Skeletal muscle satellite cell (primary cell): ENCODE measurements at regions not wholly inside any gene's neighbourhood (a gene's known extent, or its start where the extent isn't known, plus 50 kb on each side); places are given as distances from the start of the nearest gene placed in this dataset.
A peak's percentile ranks its signal among the peaks of the same experiment; 100 is the strongest.

Experiments used
- H3K27me3 ChIP-seq: 2 replicates; pipeline ENCODE4 v1.7.0; 2013; ENCODE audit warnings: low read length; ENCODE audit not compliant: control insufficient read depth, insufficient read depth
- H3K36me3 ChIP-seq: 2 replicates; pipeline ENCODE4 v1.7.0; 2013; ENCODE audit warnings: mild to moderate bottlenecking, control low read depth, low read length; ENCODE audit not compliant: insufficient read depth
- H3K4me1 ChIP-seq: 2 replicates; pipeline ENCODE4 v1.7.0; 2013; ENCODE audit warnings: low read length; ENCODE audit not compliant: control insufficient read depth, insufficient read depth
- H3K4me2 ChIP-seq: 2 replicates; pipeline ENCODE4 v1.7.0; 2013; ENCODE audit warnings: mild to moderate bottlenecking, low read length
- H3K4me3 ChIP-seq: 2 replicates; pipeline ENCODE4 v1.7.0; 2013; ENCODE audit warnings: low read length
- H3K9ac ChIP-seq: 2 replicates; pipeline ENCODE4 v1.7.0; 2013; ENCODE audit warnings: mild to moderate bottlenecking, low read depth, low read length, moderate library complexity
- H3K9me3 ChIP-seq: replicated peaks from 2 replicates; pipeline ENCODE4 v1.7.0; 2013; ENCODE audit warnings: mild to moderate bottlenecking, control low read depth, low read length

DNA sequence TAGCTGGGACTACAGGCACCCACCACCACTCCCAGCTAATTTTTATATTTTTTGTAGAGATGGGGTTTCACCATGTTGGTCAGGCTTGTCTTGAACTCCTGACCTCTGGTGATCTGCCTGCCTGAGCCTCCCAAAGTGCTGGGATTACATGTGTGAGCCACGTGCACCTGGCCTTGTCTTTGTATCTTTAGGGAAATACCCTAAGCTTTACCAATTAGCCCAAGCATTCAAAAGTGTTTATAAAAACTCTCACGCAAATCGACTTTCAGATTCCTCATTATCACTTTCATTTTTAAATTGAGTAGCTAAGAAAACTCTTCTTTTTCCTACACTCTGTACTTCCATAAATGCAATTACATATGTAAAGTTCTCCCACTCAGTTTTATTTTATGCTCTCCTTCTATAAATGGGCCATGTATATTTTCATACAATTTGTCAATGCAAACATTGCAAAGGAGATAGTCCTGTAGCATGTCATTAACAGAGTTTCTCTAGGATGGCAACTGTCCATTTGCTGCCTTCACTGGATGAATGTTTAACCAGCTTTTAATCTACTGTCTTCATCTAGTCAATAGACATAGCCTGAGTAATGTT is 326.2 kb upstream of the LRATD1 start:
- Histone ChIP-seq H3K4me2 (no peak overlapping the region), H3K9me3 (no peaks in the 10 kb centered on the region), H3K36me3 (no peaks in the 10 kb centered on the region), H3K4me1 (no peaks in the 10 kb centered on the region), H3K27me3 (no peaks in the 10 kb centered on the region), H3K9ac (no peak overlapping the region), H3K4me3 (no peak overlapping the region)

DNA sequence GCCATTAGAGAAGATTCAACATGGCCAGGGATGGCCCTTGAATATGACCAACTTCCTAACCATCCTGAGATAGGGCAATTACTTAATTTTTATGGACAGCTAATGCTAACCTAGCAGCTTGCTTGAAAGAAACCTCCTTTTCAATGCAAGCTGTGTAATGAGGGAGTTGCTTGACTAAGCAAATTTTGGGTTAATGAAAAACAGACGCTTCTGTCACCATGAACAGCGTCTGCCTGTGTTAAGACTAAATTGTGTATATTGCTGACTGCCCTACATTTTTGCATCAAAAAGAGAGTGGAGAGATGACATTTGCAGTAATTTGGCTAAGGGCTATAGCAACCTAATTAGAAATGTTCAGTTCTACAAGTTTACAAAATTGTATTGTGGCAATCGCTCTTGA is 319.2 kb upstream of the LRATD1 start:
- Histone ChIP-seq H3K9ac (no peak overlapping the region), H3K4me1 (no peaks in the 10 kb centered on the region), H3K27me3 (no peaks in the 10 kb centered on the region), H3K4me2 (no peak overlapping the region), H3K4me3 (no peak overlapping the region), H3K36me3 (no peaks in the 10 kb centered on the region), H3K9me3 (no peaks in the 10 kb centered on the region)

DNA sequence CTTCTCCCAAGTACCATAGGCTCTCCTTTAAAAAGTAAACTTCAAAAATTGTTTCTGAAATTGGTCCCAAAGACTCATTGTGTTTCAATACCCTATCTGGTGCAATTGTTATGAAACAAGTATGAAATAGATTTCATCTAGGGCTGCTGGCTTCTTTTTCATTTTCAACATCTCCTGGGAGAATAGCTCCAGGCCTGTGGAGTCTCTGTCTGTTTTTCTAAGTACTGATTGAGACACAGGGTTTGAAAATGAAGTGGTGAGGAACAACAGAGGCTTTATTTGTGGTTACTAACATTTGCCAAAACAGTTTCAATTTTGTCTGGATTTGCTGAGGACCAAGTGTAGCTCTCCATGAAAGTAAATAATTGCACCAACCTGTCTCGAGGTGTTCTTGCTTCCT is 315.9 kb upstream of the LRATD1 start:
- Histone ChIP-seq H3K9me3 (no peaks in the 10 kb centered on the region), H3K4me1 (no peaks in the 10 kb centered on the region), H3K36me3 (no peaks in the 10 kb centered on the region), H3K27me3 (no peaks in the 10 kb centered on the region), H3K4me3 (no peak overlapping the region), H3K9ac (no peak overlapping the region), H3K4me2 (no peak overlapping the region)

DNA sequence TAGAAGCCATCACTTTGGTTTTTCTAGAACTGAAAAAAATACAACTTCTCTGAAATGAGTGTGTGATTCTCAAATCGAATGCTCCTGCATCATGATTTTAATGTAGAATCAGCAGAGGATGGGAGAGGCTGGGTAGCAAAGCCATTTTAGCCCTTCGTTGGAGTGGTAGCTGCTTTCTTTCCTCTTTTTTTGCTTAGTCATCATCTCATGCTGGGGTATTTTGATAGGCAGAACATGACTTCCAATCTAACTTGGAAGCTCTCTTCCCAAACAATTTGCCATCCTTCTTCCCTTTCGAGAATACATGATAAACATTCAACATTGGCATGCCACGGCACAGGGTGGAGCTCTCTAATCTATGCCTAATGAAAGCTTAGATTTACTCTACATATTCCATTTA is 311.2 kb upstream of the LRATD1 start:
- Histone ChIP-seq H3K27me3 (no peaks in the 10 kb centered on the region), H3K4me2 (no peak overlapping the region), H3K4me1 (no peaks in the 10 kb centered on the region), H3K4me3 (no peak overlapping the region), H3K36me3 (no peaks in the 10 kb centered on the region), H3K9ac (no peak overlapping the region), H3K9me3 (no peaks in the 10 kb centered on the region)

DNA sequence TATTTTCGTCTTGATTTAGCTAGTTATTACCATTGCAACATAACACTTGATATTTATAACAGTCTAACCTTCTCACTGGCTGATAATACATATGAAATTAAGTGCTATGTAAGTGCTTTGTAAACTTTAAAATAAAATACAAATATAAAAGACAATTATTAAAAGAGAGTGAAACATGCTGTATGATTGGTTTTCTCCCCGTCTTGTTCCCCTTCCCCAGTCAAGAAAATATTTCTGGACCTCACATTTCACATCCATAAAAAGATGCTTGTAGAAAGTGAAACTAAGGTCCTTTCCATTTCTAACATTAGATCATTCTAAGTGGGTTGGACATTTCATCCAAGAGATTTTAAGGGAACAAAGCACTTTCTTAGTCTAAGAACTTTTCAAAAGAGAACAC is 310.2 kb upstream of the LRATD1 start:
- Histone ChIP-seq H3K4me3 (no peak overlapping the region), H3K4me2 (peak overlapping the region; percentile 42), H3K9ac (no peak overlapping the region), H3K9me3 (no peaks in the 10 kb centered on the region), H3K4me1 (no peaks in the 10 kb centered on the region), H3K27me3 (no peaks in the 10 kb centered on the region), H3K36me3 (no peaks in the 10 kb centered on the region)

DNA sequence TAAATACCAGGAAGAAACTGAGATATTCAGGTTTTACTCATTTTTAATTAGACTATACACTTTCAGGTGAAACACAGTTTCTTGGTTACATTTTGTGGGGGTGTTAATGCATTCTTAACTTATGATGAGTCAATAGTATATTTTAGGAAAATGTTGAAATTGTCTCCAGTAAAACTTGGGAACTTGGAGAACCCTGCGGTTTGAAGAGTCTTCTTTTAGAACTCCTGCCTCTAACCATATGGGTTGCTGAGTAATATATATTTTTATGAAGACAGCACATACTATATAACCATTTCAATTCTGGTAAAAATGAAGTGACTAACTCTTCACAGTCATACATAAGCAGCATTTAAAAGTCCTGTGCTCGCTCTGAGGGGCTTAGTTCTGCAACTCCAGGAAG is 308.2 kb upstream of the LRATD1 start:
- no peaks in the 10 kb centered on the region for H3K27me3 ChIP-seq
- no peaks in the 10 kb centered on the region for H3K4me1 ChIP-seq
- H3K4me3 ChIP-seq, result no peak overlapping the region
- no peak overlapping the region for H3K4me2 ChIP-seq
- H3K9me3 ChIP-seq, result no peaks in the 10 kb centered on the region
- H3K36me3 ChIP-seq, result no peaks in the 10 kb centered on the region
- no peak overlapping the region for H3K9ac ChIP-seq

DNA sequence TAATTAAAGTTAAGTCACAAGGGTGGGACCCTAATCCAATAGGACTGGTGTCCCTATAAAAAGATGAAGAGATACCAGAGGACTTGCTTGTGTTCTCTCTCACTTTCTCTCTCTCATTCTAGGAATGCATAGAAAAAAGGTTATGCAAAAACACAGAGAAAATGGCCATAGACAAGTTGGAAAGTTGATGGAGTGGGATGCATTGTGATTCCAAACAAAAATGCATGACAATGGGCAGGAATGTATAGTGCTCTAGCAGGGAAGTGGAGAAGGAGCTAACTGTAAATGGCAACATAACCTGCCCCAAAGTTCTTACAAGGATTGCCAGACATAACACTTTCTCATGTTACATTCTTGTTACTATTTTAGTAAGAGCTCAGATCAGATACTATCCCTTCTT is 301.6 kb upstream of the LRATD1 start:
- Histone ChIP-seq H3K4me1 (no peaks in the 10 kb centered on the region), H3K36me3 (no peaks in the 10 kb centered on the region), H3K27me3 (no peaks in the 10 kb centered on the region), H3K9me3 (no peaks in the 10 kb centered on the region), H3K4me3 (no peak overlapping the region), H3K4me2 (no peak overlapping the region), H3K9ac (no peak overlapping the region)

DNA sequence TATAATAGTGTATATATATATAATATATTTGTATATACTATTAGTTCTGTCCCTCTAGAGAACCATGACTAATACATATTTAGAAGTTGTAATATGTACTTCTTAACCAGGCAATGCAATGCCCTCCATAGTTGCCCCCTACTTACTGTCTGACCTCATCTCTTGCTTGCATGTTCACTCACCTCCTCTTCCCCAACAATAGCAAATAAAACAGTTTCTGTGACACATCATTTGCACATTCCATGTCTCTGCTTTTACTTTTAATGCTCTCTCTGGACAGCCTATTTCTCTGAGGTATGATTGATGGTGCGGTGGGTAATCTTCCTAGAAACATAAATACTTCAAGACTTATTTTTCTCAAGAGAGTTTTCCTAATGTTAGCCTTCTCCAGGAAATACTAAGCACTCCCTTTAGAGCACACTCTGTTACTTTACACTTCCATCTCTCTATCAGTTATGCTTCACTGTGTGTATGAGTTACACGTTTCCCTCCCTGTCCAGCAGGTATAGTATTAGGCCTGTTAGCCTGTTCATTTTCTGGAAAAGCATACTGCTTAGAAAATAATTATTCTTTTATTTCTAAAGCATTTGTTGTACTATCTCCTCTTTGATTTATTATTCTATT is 295.6 kb upstream of the LRATD1 start:
- Histone ChIP-seq H3K9me3 (no peaks in the 10 kb centered on the region), H3K4me1 (no peaks in the 10 kb centered on the region), H3K36me3 (no peaks in the 10 kb centered on the region), H3K9ac (no peak overlapping the region), H3K4me3 (no peak overlapping the region), H3K27me3 (no peaks in the 10 kb centered on the region), H3K4me2 (no peak overlapping the region)

DNA sequence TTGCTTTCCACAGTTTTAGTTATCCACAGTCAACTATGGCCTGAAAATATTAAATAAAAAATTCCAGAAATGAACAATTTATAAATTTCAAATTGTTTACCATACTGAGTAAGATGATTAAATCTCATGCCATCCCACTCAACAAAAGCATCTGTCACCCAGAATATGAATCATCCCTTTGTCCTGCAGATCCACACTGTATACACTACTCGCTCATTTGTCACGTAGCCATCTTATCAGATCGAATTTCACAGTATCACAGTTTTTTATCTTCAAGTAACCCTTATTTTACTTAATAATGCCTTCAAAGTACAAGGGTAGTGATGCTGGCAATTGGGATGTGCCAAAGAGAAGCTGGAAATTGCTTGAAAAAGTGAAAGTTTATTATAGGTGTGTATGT is 291.8 kb upstream of the LRATD1 start:
- Histone ChIP-seq H3K9me3 (no peaks in the 10 kb centered on the region), H3K27me3 (no peaks in the 10 kb centered on the region), H3K36me3 (no peaks in the 10 kb centered on the region), H3K9ac (no peak overlapping the region), H3K4me2 (no peak overlapping the region), H3K4me3 (no peak overlapping the region), H3K4me1 (no peaks in the 10 kb centered on the region)

DNA sequence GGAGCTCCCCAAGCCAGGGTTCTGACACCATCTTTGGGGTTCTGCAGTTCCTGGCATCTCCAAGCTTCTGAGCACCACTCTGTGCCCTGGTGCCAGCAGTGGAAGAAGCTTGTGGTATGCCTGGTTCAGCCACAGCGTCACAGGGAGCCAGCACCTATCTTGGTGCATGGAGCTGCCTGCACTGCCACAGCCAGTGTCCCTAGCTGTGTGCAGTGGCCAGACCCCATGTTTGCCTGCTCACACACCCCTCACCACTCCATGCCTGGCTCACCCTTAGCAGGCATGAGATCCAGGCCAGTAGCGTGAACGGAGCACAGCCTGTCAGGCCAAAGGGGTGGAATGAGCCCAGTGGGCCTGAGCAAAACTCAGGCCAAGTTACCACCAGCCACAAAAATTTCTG is 290.2 kb upstream of the LRATD1 start:
- Histone ChIP-seq H3K9me3 (no peaks in the 10 kb centered on the region), H3K9ac (no peak overlapping the region), H3K4me3 (no peak overlapping the region), H3K4me2 (no peak overlapping the region), H3K36me3 (no peaks in the 10 kb centered on the region), H3K4me1 (no peaks in the 10 kb centered on the region), H3K27me3 (no peaks in the 10 kb centered on the region)

DNA sequence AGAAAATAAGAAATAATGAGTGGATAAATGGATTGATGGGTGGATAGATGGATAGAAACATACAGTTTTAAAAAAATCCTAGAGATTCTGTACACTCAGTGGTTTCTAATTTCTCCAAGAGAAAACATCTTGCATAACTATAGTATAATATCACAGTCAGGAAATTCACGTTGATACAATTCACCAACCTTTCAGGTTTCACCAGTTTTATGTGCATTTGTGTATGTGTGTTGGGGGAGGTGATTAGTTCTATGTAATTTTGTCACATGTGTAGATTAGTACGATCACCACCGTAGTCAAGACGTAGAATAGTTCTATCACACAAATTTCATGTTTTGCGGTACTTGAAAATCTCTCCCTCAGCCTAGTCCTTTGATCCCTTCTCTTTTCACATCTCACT is 288.2 kb upstream of the LRATD1 start:
- H3K4me3 ChIP-seq, result no peak overlapping the region
- H3K36me3 ChIP-seq, result no peaks in the 10 kb centered on the region
- no peaks in the 10 kb centered on the region for H3K27me3 ChIP-seq
- H3K4me2 ChIP-seq, result no peak overlapping the region
- H3K9me3 ChIP-seq, result no peaks in the 10 kb centered on the region
- no peak overlapping the region for H3K9ac ChIP-seq
- H3K4me1 ChIP-seq, result no peaks in the 10 kb centered on the region

DNA sequence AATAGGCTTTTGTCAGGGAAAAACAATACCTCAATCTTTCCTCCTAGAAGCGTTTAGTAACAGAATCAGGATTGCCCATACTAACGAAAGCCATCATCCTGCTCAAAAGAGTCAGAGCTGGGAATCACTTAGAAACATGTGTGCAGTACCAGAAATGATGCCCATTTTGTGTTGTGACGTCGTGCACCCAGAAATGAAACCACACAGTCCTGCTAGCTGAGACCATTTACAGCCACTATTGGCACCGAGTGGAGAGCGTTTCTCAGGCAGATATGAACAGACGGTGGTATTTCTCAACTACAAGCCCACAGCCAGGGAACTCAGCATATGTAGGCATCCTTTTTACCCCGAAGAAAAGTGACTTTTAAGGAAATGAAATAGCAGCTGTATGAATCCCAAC is 284.3 kb upstream of the LRATD1 start:
- Histone ChIP-seq H3K9ac (no peak overlapping the region), H3K4me2 (peak overlapping the region; percentile 18), H3K4me3 (no peak overlapping the region), H3K36me3 (no peaks in the 10 kb centered on the region), H3K9me3 (no peaks in the 10 kb centered on the region), H3K27me3 (no peaks in the 10 kb centered on the region), H3K4me1 (no peaks in the 10 kb centered on the region)
